Central memory CD4-positive, alpha-beta T cell (primary cell): ENCODE measurements at regions not wholly inside any gene's neighbourhood (a gene's known extent, or its start where the extent isn't known, plus 50 kb on each side); places are given as distances from the start of the nearest gene placed in this dataset.
"Not testable (repeated sequence)": the region's sequence is repeated elsewhere in the genome, so short reads cannot be mapped to it uniquely, and the experiment has no call there.

Experiments
- DNase-seq: peaks from one replicate; pipeline ENCODE4 v3.0.0; 2022

GRCh38 chr3:102353805-102354204 is 81.0 kb upstream of the ZPLD1 start:
- DNase-seq = no peak

GRCh38 chr3:102354818-102355515 is 79.8 kb upstream of the ZPLD1 start:
- DNase-seq = no peak

- no peak for DNase-seq
These were observed 78.3 kb upstream of the ZPLD1 start for GRCh38 chr3:102356506-102356905.

GRCh38 chr3:102357313-102357712 is 77.5 kb upstream of the ZPLD1 start:
- DNase-seq = not testable (repeated sequence)

- DNase-seq = no peak
These were observed 74.5 kb upstream of the ZPLD1 start for GRCh38 chr3:102360183-102360860.

DNA sequence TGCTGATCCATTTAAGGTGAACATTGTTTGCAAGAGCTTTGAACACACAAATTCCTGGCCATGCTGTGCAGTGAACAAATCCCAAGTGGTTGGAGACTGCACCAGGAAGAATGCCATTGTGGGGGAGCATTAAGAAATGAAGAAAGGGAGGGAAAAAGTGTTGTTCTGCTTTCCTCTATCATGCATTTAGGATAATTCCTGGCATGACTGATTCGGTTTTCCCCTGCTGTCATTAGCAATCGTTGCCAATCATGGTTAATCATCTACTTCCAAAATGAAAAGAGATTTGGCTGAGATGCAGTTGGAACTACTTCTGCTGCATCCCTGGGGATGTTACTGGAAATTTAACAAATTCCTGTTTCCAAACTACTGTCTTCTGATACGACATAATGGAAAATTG is 73.7 kb upstream of the ZPLD1 start:
- no peak for DNase-seq

DNA sequence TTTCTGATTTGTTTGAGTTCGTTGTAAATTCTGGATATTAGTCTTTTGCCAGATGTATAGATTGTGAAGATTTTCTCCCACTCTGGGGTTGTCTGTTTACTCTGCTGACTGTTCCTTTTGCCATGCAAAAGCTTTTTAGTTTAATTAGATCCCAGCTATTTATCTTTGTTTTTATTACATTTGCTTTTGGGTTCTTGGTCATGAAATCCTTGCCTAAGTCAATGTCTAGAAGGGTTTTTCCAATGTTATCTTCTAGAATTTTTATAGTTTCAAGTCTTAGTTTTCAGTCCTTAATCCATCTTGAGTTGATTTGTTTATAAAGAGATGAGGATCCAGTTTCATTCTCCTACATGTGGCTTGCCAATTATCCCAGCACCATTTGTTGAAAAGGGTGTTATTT is 68.7 kb upstream of the ZPLD1 start:
- DNase-seq = not testable (repeated sequence)

DNA sequence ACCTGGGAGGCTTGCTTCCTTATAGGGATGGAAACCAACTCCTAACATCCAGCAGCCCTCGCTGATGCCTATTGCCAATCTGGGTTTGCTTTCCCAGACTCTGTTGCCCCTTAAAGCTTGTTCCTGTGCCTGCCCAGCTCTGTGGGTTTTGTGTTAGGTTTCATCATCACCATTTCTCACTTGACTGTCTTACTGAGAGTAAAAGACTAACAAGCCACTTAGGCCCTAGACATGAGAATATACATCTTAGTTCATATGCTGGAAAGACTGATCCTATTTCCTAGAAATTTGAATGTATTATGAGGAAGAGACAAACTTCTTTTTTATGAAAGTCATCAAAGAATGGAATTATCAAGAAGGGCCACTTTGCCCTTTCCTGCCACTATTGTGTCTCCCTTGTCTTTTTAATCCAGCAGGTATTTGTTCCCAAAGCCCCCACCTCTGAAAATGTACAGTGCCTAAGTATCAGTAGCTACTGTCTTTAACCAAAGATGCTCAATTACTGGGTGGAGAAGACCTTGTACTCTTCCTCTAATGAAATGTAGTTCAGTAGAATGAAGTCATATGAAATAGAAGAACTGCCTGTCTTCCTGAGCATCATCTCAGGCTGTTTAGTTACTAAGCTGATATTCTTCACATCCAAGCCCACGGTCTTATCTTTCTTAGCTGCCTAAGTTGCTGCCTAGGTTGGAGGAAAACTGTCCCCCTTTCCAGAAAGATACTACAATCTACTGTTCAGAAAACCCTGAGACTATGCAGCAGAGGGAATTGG is 59.8 kb upstream of the ZPLD1 start:
- DNase-seq = no peak

DNA sequence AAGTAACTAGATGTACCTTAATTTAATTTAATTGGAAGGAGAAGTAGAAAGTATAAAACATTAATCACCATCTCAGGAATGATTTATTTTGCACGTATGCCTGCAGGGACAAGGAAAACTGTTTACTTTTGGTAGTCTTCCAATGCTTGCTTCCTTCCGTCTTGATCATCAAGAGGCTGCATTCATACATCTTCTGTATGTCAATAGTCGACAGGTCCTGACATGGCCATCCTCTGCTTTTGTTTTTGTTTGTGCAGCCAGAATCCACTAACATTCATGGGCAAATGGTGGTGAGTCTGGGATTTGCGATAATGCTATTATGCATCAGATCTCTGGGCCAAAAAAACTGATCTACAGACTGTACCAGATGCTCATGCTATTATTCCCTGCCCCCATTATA is 56.6 kb upstream of the ZPLD1 start:
- DNase-seq = no peak

GRCh38 chr3:102382201-102382600 is 52.6 kb upstream of the ZPLD1 start:
- not testable (repeated sequence) for DNase-seq
